Fibroblast of villous mesenchyme (primary cell): ENCODE measurements at regions not wholly inside any gene's neighbourhood (a gene's known extent, or its start where the extent isn't known, plus 50 kb on each side); places are given as distances from the start of the nearest gene placed in this dataset.
"Not testable (repeated sequence)": the region's sequence is repeated elsewhere in the genome, so short reads cannot be mapped to it uniquely, and the experiment has no call there.

Experiments used
- DNase-seq: peaks from one replicate; pipeline ENCODE4 v3.0.0-alpha.2; 2010; ENCODE audit warnings: low read depth
- H3K4me3 ChIP-seq: 2 replicates; pipeline ENCODE4 v1.5.1; 2011; ENCODE audit warnings: low read depth, mild to moderate bottlenecking, low read length
- CTCF ChIP-seq: IDR thresholded peaks from 2 replicates; pipeline ENCODE4 v1.5.1; 2012; ENCODE audit warnings: low read depth, mild to moderate bottlenecking, low read length; ENCODE audit not compliant: insufficient read depth

- TF ChIP-seq CTCF, result no peak
- H3K4me3 ChIP-seq, result no peak overlapping the region
- DNase-seq, result no peak
These were observed 129.5 kb downstream of the PABPC4L start for GRCh38 chr4:134072137-134072536.

GRCh38 chr4:134070174-134070573 is 131.4 kb downstream of the PABPC4L start:
- no peak for DNase-seq
- H3K4me3 ChIP-seq, result no peak overlapping the region
- TF ChIP-seq CTCF, result no peak

- no peak for DNase-seq
- no peak overlapping the region for H3K4me3 ChIP-seq
- TF ChIP-seq CTCF, result no peak
These were observed 144.2 kb downstream of the PABPC4L start for GRCh38 chr4:134057356-134057755.

- H3K4me3 ChIP-seq, result not testable (repeated sequence)
These were observed 155.4 kb downstream of the PABPC4L start for GRCh38 chr4:134046221-134046620.

GRCh38 chr4:134045411-134045810 is 156.2 kb downstream of the PABPC4L start:
- TF ChIP-seq CTCF, result no peak
- no peak for DNase-seq
- H3K4me3 ChIP-seq, result no peak overlapping the region

More at GRCh38 chr4:134046221-134046620, 155.4 kb downstream of the PABPC4L start:
- DNase-seq, result not testable (repeated sequence)

GRCh38 chr4:134043266-134043665 is 158.3 kb downstream of the PABPC4L start:
- TF ChIP-seq CTCF, result no peak
- no peak for DNase-seq
- no peak overlapping the region for H3K4me3 ChIP-seq

- TF ChIP-seq CTCF, result no peak
- DNase-seq, result no peak
- no peak overlapping the region for H3K4me3 ChIP-seq
These were observed 173.2 kb downstream of the PABPC4L start for GRCh38 chr4:134028421-134028820.
